ENCODE measurements at regions not wholly inside any gene's neighbourhood (a gene's known extent, or its start where the extent isn't known, plus 50 kb on each side); places are given as distances from the start of the nearest gene placed in this dataset.

GRCh38 chr10:125450218-125450617 lies 232.7 kb downstream of the TEX36 start:
- Histone ChIP-seq H3K27me3 (replicated peaks in 1 of 4; ENCODE audit: control extremely low read depth in 1 of 4, control insufficient read depth in 3 of 4, insufficient read depth in 4 of 4, low read length in 3 of 4) (no peaks in the 10 kb centered on the region), H4K20me1 (ENCODE audit: control insufficient read depth, insufficient read depth, low read length, poor library complexity, severe bottlenecking) (no peaks in the 10 kb centered on the region), H3K36me3 (replicated peaks in 1 of 2; ENCODE audit: control extremely low read depth in 1 of 2, control insufficient read depth in 1 of 2, extremely low read depth in 1 of 2, insufficient read depth in 2 of 2, low read length in 1 of 2) (no peaks in the 10 kb centered on the region), H3K4me3 (ENCODE audit: control extremely low read depth in 1 of 5, extremely low read depth in 1 of 5, insufficient read depth in 1 of 5, low read depth in 2 of 5, low read length in 4 of 5) (no peak overlapping the region), H3K4me2 (replicated peaks; ENCODE audit: low read depth, low read length, poor library complexity, severe bottlenecking) (no peak overlapping the region), H3K4me1 (ENCODE audit: control insufficient read depth in 2 of 2, insufficient read depth in 2 of 2, low read length in 2 of 2) (no peaks in the 10 kb centered on the region), H3K9me3 (ENCODE audit: control extremely low read depth in 1 of 3, control insufficient read depth in 2 of 3, insufficient read depth in 1 of 3, low read length in 2 of 3) (peaks cover 0 to 8% (median 0%) of the 10 kb centered on the region in 3 donors), H3K27ac (ENCODE audit: low read length in 2 of 2) (no peak overlapping the region), H3K9ac (ENCODE audit: low read length) (no peak overlapping the region), H2AFZ (ENCODE audit: insufficient read depth, low read depth, low read length, poor library complexity, severe bottlenecking) (no peak overlapping the region), H3K79me2 (ENCODE audit: control insufficient read depth, insufficient read depth, low read length) (no peaks in the 10 kb centered on the region)
- intact Hi-C loops (cut with micrococcal nuclease), result no loop called here
- H3K9me3 Mint-ChIP-seq (ENCODE audit: insufficient read depth), result peaks cover 5% of the 10 kb centered on the region
- H3K27ac Mint-ChIP-seq, result no peak overlapping the region
- DNase-seq (no peak), ATAC-seq (ENCODE audit: low read depth) (no peak)
- POLR2A ChIA-PET, result no interaction called here
- peaks cover 9% of the 10 kb centered on the region for H3K27me3 Mint-ChIP-seq
- H3K4me1 Mint-ChIP-seq, result no peaks in the 10 kb centered on the region
- TF ChIP-seq CTCF (IDR thresholded peaks at IDR 0.05) (no peak), EZH2 (IDR thresholded peaks at IDR 0.05; ENCODE audit: borderline replicate concordance, insufficient read depth, low read depth, low read length, poor library complexity, severe bottlenecking) (no peak)
- 78% methylated on average over 4 of the region's 4 CpGs for WGBS (ENCODE audit: insufficient coverage)
- no peak overlapping the region for H3K4me3 Mint-ChIP-seq
- CTCF ChIA-PET, result no interaction called here

DNA sequence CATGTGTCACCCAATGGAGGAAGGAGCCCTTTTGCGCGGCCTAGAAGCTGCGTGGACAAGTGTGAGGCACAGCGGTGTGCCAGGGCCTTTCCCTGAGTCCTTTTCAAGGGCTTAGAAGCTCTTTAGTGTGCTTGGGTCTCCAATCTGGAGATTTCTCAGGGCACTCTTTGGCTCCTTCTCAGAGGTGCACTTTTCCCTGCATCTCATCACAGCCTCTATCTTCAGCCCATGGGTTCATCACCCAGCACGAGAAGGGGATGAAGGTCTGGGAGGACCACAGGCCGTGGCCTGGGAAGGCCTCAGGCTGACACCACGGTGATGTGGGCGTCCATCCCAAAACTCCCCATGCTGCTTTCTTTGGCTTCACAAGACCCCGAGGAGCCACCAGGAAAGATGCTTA lies 233.4 kb downstream of the TEX36 start:
- no peaks in the 10 kb centered on the region for H3K27me3 ChIP-seq (replicated peaks in 1 of 4; ENCODE audit: control extremely low read depth in 1 of 4, control insufficient read depth in 3 of 4, insufficient read depth in 4 of 4, low read length in 3 of 4)
- peaks cover 9% of the 10 kb centered on the region for H3K27me3 Mint-ChIP-seq
- H2AFZ ChIP-seq (ENCODE audit: insufficient read depth, low read depth, low read length, poor library complexity, severe bottlenecking), result no peak overlapping the region
- ATAC-seq (ENCODE audit: low read depth) (no peak), DNase-seq (no peak)
- ChIA-PET CTCF (no interaction called here), POLR2A (no interaction called here)
- H3K4me3 Mint-ChIP-seq, result no peak overlapping the region
- H3K9ac ChIP-seq (ENCODE audit: low read length), result no peak overlapping the region
- no peaks in the 10 kb centered on the region for H3K4me1 ChIP-seq (ENCODE audit: control insufficient read depth in 2 of 2, insufficient read depth in 2 of 2, low read length in 2 of 2)
- H3K9me3 Mint-ChIP-seq (ENCODE audit: insufficient read depth), result peaks cover 5% of the 10 kb centered on the region
- H3K4me2 ChIP-seq (replicated peaks; ENCODE audit: low read depth, low read length, poor library complexity, severe bottlenecking), result no peak overlapping the region
- no peaks in the 10 kb centered on the region for H4K20me1 ChIP-seq (ENCODE audit: control insufficient read depth, insufficient read depth, low read length, poor library complexity, severe bottlenecking)
- H3K36me3 ChIP-seq (replicated peaks in 1 of 2; ENCODE audit: control extremely low read depth in 1 of 2, control insufficient read depth in 1 of 2, extremely low read depth in 1 of 2, insufficient read depth in 2 of 2, low read length in 1 of 2), result no peaks in the 10 kb centered on the region
- intact Hi-C loops (cut with micrococcal nuclease), result no loop called here
- H3K27ac ChIP-seq (ENCODE audit: low read length in 2 of 2), result no peak overlapping the region
- no peaks in the 10 kb centered on the region for H3K4me1 Mint-ChIP-seq
- H3K4me3 ChIP-seq (ENCODE audit: control extremely low read depth in 1 of 5, extremely low read depth in 1 of 5, insufficient read depth in 1 of 5, low read depth in 2 of 5, low read length in 4 of 5), result no peak overlapping the region
- H3K9me3 ChIP-seq (ENCODE audit: control extremely low read depth in 1 of 3, control insufficient read depth in 2 of 3, insufficient read depth in 1 of 3, low read length in 2 of 3), result peaks cover 0 to 13% (median 0%) of the 10 kb centered on the region in 3 donors
- 87% methylated on average over 7 of the region's 9 CpGs for WGBS (ENCODE audit: insufficient coverage)
- TF ChIP-seq CTCF (IDR thresholded peaks at IDR 0.05) (no peak), EZH2 (IDR thresholded peaks at IDR 0.05; ENCODE audit: borderline replicate concordance, insufficient read depth, low read depth, low read length, poor library complexity, severe bottlenecking) (no peak)
- no peak overlapping the region for H3K27ac Mint-ChIP-seq
- no peaks in the 10 kb centered on the region for H3K79me2 ChIP-seq (ENCODE audit: control insufficient read depth, insufficient read depth, low read length)

All from B cell (primary cell).